ENCODE measurements at regions not wholly inside any gene's neighbourhood (a gene's known extent, or its start where the extent isn't known, plus 50 kb on each side); places are given as distances from the start of the nearest gene placed in this dataset.

DNA sequence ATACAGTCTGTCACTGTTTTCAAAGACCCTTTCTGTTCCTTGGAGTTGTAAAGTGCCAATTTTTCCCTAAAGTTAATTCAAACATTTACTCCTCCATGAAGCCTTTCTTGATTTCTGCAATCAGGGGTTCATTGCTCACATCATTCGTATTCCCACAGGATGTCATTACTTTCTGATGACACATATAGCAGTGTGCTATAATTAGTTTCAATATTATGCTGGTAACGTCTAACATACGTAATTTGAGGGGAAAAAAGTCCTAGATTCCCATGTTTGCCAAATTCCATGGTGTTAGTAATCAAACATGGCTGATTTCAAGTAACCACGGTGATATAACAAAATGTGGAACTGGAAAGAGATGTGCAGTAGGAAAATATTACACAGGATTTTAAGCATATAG, 468.2 kb upstream of the MEF2C start:
- in situ Hi-C loops (cut with MboI; ENCODE audit: low sequenced_read_pairs) (no loop called here), intact Hi-C loops (cut with micrococcal nuclease) (no loop called here), dilution Hi-C loops (cut with HindIII; ENCODE audit: low sequenced_read_pairs, unreplicated experiment) (no loop called here)
- Histone ChIP-seq H3K14ac (replicated peaks; ENCODE audit: low read depth, low read length) (no peak overlapping the region), H3K18ac (ENCODE audit: low read depth, low read length) (no peak overlapping the region), H2BK15ac (ENCODE audit: low read depth, low read length) (no peak overlapping the region), H4K5ac (ENCODE audit: low read depth, low read length) (no peak overlapping the region), H2BK120ac (ENCODE audit: low read depth, low read length) (no peak overlapping the region), H3K23ac (ENCODE audit: low read depth, low read length) (no peak overlapping the region), H3K36me3 (ENCODE audit: control insufficient read depth, insufficient read depth, low read length) (no peaks in the 10 kb centered on the region), H3K56ac (ENCODE audit: extremely low read depth, insufficient read depth, low read length) (no peak overlapping the region), H4K91ac (ENCODE audit: insufficient read depth, low read depth, low read length) (no peak overlapping the region), H3K4me1 (ENCODE audit: control insufficient read depth, insufficient read depth, low read length) (no peaks in the 10 kb centered on the region), H3K4me3 (ENCODE audit: insufficient read depth, low read depth, low read length) (no peak overlapping the region), H2AFZ (replicated peaks; ENCODE audit: low read length, poor library complexity) (no peak overlapping the region), H3K27ac (ENCODE audit: insufficient read depth, low read length) (no peak overlapping the region), H4K20me1 (ENCODE audit: insufficient read depth, low read length) (no peaks in the 10 kb centered on the region), H3K9ac (ENCODE audit: low read depth, low read length) (no peak overlapping the region), H3K9me3 (ENCODE audit: control insufficient read depth, insufficient read depth, low read length) (no peaks in the 10 kb centered on the region), H3K27me3 (ENCODE audit: control insufficient read depth, insufficient read depth, low read length) (no peaks in the 10 kb centered on the region), H3K4me2 (ENCODE audit: low read depth, low read length) (peak overlapping the region; percentile 22; the same call in 1 of the 2 replicates), H2AK5ac (ENCODE audit: low read depth, low read length) (no peak overlapping the region), H4K8ac (ENCODE audit: low read depth in 2 of 2, low read length in 2 of 2) (no peak overlapping the region), H2BK5ac (ENCODE audit: low read depth, low read length, poor library complexity, severe bottlenecking) (no peak overlapping the region), H3K4ac (ENCODE audit: low read depth, low read length) (no peak overlapping the region), H2AK9ac (replicated peaks; ENCODE audit: low read depth, low read length, poor library complexity) (no peak overlapping the region), H3K79me1 (ENCODE audit: low read depth in 1 of 2, low read length in 2 of 2) (no peaks in the 10 kb centered on the region), H3K9me1 (ENCODE audit: insufficient read depth, low read length) (no peaks in the 10 kb centered on the region), H2BK20ac (ENCODE audit: low read depth, low read length) (no peak overlapping the region)
- BruUV-seq (replicated peaks) = no TSS peak
- ChIA-PET CTCF (no interaction called here), POLR2A (ENCODE audit: unreplicated experiment) (no interaction called here)
- peak; percentile 61; the same call in 1 of the 2 replicates for TF ChIP-seq CEBPB (IDR thresholded peaks at IDR 0.05; ENCODE audit: low read depth, low read length)
- no peak for TF ChIP-seq RFX5 (IDR thresholded peaks at IDR 0.05; ENCODE audit: low read depth, low read length)
- TF ChIP-seq FOS (IDR thresholded peaks at IDR 0.05; ENCODE audit: low read depth, low read length) = peak; percentile 36; the same call in 1 of the 2 replicates
- DNase-seq (peak; percentile 88), ATAC-seq (ENCODE audit: low read depth) (no peak)
- WGBS, 2 experiments (ENCODE audit: extremely low coverage in 2 of 2, insufficient read length in 1 of 2) = no CpG with 5 or more reads among the region's 4 CpGs
